ENCODE measurements at regions not wholly inside any gene's neighbourhood (a gene's known extent, or its start where the extent isn't known, plus 50 kb on each side); places are given as distances from the start of the nearest gene placed in this dataset.

DNA sequence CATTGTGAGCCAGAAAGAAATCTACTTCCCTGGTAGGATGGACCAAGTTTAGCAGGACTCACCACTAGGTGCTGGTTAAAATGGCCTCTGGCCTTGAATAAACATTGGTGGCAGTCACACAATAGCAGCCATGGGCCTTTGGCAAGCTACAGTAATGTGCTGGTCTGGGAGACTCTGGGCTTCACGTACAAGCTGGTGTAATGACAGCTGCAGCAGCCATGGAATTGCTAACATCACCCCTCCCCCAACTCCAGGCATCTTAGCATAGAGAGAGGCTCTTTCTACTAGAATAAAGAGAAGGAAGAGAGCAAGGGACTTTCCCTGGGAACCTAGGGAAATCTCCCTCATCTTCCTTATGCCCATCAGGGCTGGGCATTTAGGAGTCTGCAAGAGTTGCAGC, 205.1 kb upstream of the SEMA3A start:
- no peak for TF ChIP-seq POLR2A (IDR thresholded peaks at IDR 0.05)
- TF ChIP-seq, protein P1, sequence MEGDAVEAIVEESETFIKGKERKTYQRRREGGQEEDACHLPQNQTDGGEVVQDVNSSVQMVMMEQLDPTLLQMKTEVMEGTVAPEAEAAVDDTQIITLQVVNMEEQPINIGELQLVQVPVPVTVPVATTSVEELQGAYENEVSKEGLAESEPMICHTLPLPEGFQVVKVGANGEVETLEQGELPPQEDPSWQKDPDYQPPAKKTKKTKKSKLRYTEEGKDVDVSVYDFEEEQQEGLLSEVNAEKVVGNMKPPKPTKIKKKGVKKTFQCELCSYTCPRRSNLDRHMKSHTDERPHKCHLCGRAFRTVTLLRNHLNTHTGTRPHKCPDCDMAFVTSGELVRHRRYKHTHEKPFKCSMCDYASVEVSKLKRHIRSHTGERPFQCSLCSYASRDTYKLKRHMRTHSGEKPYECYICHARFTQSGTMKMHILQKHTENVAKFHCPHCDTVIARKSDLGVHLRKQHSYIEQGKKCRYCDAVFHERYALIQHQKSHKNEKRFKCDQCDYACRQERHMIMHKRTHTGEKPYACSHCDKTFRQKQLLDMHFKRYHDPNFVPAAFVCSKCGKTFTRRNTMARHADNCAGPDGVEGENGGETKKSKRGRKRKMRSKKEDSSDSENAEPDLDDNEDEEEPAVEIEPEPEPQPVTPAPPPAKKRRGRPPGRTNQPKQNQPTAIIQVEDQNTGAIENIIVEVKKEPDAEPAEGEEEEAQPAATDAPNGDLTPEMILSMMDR (IDR thresholded peaks at IDR 0.05) = no peak
